SK-N-SH treated with all-trans-retinoic acid at 6 μM for 48 hours (cell line): ENCODE measurements at regions not wholly inside any gene's neighbourhood (a gene's known extent, or its start where the extent isn't known, plus 50 kb on each side); places are given as distances from the start of the nearest gene placed in this dataset.

Experiments used
- RARB ChIP-seq: fragments of 250-450 bp; sonication (Bioruptor Pico); IDR thresholded peaks from 2 replicates; pipeline ENCODE4 v1.8.0; 2021; ENCODE audit warnings: mild to moderate bottlenecking, moderate library complexity
- ZFP30 ChIP-seq: fragments of 450-650 bp; formaldehyde crosslinking; IDR thresholded peaks from 2 replicates; pipeline ENCODE4 v1.5.0; 2022; ENCODE audit warnings: mild to moderate bottlenecking, moderate library complexity

- no peak for TF ChIP-seq ZFP30 (CRISPR knock-in tag)
- no peak for TF ChIP-seq RARB (CRISPR knock-in tag)
Measured at GRCh38 chr15:69526081-69527061, 73.8 kb downstream of the RPLP1 start.
